ENCODE measurements at regions not wholly inside any gene's neighbourhood (a gene's known extent, or its start where the extent isn't known, plus 50 kb on each side); places are given as distances from the start of the nearest gene placed in this dataset.

DNA sequence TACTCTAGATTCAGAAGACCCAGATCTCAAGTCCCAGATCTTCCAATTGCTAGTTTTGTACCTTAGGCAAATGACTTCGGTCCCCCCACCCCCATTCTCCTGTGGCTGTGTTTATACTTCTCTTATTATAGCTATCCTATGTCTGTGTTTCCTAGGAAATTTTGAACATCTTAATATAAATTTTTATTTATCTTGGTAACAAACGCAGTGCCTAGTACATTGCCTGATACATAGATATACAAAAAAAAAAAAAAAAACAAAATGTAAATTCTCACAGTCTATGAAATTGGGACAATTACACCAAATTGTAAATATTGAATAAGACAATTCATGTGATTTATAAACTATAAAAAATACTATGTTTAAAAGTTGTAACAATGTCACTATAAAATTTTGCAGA is 84.1 kb upstream of the SLC44A3 start:
- ChIA-PET CTCF (interaction anchor here (0.6 kb wide), 1 partner anchor 213 kb away, joined by 5 read pairs; no protein-coding TSS in a partner anchor), POLR2A (no interaction called here)
- no peak for DNase-seq (ENCODE audit: extremely low spot score)
- TF ChIP-seq, protein P1, sequence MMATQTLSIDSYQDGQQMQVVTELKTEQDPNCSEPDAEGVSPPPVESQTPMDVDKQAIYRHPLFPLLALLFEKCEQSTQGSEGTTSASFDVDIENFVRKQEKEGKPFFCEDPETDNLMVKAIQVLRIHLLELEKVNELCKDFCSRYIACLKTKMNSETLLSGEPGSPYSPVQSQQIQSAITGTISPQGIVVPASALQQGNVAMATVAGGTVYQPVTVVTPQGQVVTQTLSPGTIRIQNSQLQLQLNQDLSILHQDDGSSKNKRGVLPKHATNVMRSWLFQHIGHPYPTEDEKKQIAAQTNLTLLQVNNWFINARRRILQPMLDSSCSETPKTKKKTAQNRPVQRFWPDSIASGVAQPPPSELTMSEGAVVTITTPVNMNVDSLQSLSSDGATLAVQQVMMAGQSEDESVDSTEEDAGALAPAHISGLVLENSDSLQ (IDR thresholded peaks at IDR 0.05): no peak
- TF ChIP-seq SP1 (IDR thresholded peaks at IDR 0.05) (no peak), HDGF (IDR thresholded peaks at IDR 0.05; ENCODE audit: borderline replicate concordance) (no peak), SUZ12 (IDR thresholded peaks at IDR 0.05) (no peak), TARDBP (IDR thresholded peaks at IDR 0.05) (no peak), ELF4 (IDR thresholded peaks at IDR 0.05) (no peak), ARNT (IDR thresholded peaks at IDR 0.05) (no peak), BHLHE40 (IDR thresholded peaks at IDR 0.05; ENCODE audit: borderline replicate concordance) (no peak), FOXA1 (IDR thresholded peaks at IDR 0.05) (no peak), NFRKB (IDR thresholded peaks at IDR 0.05) (no peak)

GRCh38 chr1:94734963-94735901 is 84.9 kb upstream of the SLC44A3 start:
- ChIA-PET POLR2A (no interaction called here), CTCF (no interaction called here)
- TF ChIP-seq SUZ12 (IDR thresholded peaks at IDR 0.05) (no peak), CTBP1 (IDR thresholded peaks at IDR 0.05; ENCODE audit: borderline replicate concordance) (no peak), FOXM1 (IDR thresholded peaks at IDR 0.05; ENCODE audit: borderline replicate concordance) (no peak), FOXK2 (IDR thresholded peaks at IDR 0.05) (no peak), FOXA1 (IDR thresholded peaks at IDR 0.05) (no peak), ARNT (IDR thresholded peaks at IDR 0.05) (no peak), TARDBP (IDR thresholded peaks at IDR 0.05) (no peak), ZNF384 (IDR thresholded peaks at IDR 0.05) (no peak), BHLHE40 (IDR thresholded peaks at IDR 0.05; ENCODE audit: borderline replicate concordance) (no peak), HDGF (IDR thresholded peaks at IDR 0.05; ENCODE audit: borderline replicate concordance) (no peak), ELF4 (IDR thresholded peaks at IDR 0.05) (no peak), LEF1 (IDR thresholded peaks at IDR 0.05; ENCODE audit: borderline replicate concordance) (no peak), SP1 (IDR thresholded peaks at IDR 0.05) (no peak)
- TF ChIP-seq, protein P1 (IDR thresholded peaks at IDR 0.05): no peak
- peak; percentile 46 for DNase-seq (ENCODE audit: extremely low spot score)

- DNase-seq (ENCODE audit: extremely low spot score): no peak
- TF ChIP-seq SP1 (IDR thresholded peaks at IDR 0.05) (no peak), SUZ12 (IDR thresholded peaks at IDR 0.05) (no peak), CTBP1 (IDR thresholded peaks at IDR 0.05; ENCODE audit: borderline replicate concordance) (no peak), FOXM1 (IDR thresholded peaks at IDR 0.05; ENCODE audit: borderline replicate concordance) (no peak), FOXK2 (IDR thresholded peaks at IDR 0.05) (no peak), HDGF (IDR thresholded peaks at IDR 0.05; ENCODE audit: borderline replicate concordance) (no peak)
- CTCF ChIA-PET: no interaction called here
- POLR2A ChIA-PET: no interaction called here
Observed at GRCh38 chr1:94731891-94732290, 88.3 kb upstream of the SLC44A3 start.

DNA sequence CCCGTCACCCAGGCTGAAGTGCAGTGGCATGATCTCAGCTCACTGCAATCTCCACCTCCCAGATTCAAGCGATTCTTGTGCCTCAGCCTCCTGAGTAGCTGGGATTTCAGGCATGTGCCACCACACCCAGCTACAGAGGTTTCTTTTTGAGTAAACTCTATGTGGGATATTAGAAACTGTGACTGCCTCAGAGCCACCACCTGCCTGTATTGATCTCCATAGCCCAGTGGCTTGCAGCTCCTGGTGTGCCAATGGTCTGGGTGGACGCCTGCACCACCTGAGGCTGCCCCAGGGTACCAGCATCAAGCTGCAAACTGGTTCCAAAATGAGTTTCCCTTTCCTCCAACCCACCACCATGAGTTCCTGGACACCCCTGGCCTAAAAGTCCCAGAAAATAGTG is 89.7 kb upstream of the SLC44A3 start:
- TF ChIP-seq ZNF384 (IDR thresholded peaks at IDR 0.05) (no peak), FOXK2 (IDR thresholded peaks at IDR 0.05) (no peak), TARDBP (IDR thresholded peaks at IDR 0.05) (no peak), NFRKB (IDR thresholded peaks at IDR 0.05) (no peak), ELF4 (IDR thresholded peaks at IDR 0.05) (no peak), SUZ12 (IDR thresholded peaks at IDR 0.05) (no peak), BHLHE40 (IDR thresholded peaks at IDR 0.05; ENCODE audit: borderline replicate concordance) (no peak), SP1 (IDR thresholded peaks at IDR 0.05) (no peak), HDGF (IDR thresholded peaks at IDR 0.05; ENCODE audit: borderline replicate concordance) (no peak), CTBP1 (IDR thresholded peaks at IDR 0.05; ENCODE audit: borderline replicate concordance) (no peak), FOXM1 (IDR thresholded peaks at IDR 0.05; ENCODE audit: borderline replicate concordance) (no peak), L3MBTL2 (conservative IDR thresholded peaks at IDR 0.05) (no peak), FOXA1 (IDR thresholded peaks at IDR 0.05) (no peak), LEF1 (IDR thresholded peaks at IDR 0.05; ENCODE audit: borderline replicate concordance) (no peak), ARNT (IDR thresholded peaks at IDR 0.05) (no peak)

GRCh38 chr1:94729267-94729666 is 90.9 kb upstream of the SLC44A3 start:
- TF ChIP-seq SUZ12 (IDR thresholded peaks at IDR 0.05) (no peak), FOXK2 (IDR thresholded peaks at IDR 0.05) (no peak), FOXA1 (IDR thresholded peaks at IDR 0.05) (no peak), ZNF384 (IDR thresholded peaks at IDR 0.05) (no peak), CTBP1 (IDR thresholded peaks at IDR 0.05; ENCODE audit: borderline replicate concordance) (no peak), FOXM1 (IDR thresholded peaks at IDR 0.05; ENCODE audit: borderline replicate concordance) (no peak), L3MBTL2 (conservative IDR thresholded peaks at IDR 0.05) (no peak), BHLHE40 (IDR thresholded peaks at IDR 0.05; ENCODE audit: borderline replicate concordance) (no peak), SP1 (IDR thresholded peaks at IDR 0.05) (no peak), HDGF (IDR thresholded peaks at IDR 0.05; ENCODE audit: borderline replicate concordance) (no peak), ARNT (IDR thresholded peaks at IDR 0.05) (no peak), ELF4 (IDR thresholded peaks at IDR 0.05) (no peak), NFRKB (IDR thresholded peaks at IDR 0.05) (no peak), TARDBP (IDR thresholded peaks at IDR 0.05) (no peak), LEF1 (IDR thresholded peaks at IDR 0.05; ENCODE audit: borderline replicate concordance) (no peak)
- TF ChIP-seq, protein P1 (IDR thresholded peaks at IDR 0.05): no peak
- no peak for DNase-seq (ENCODE audit: extremely low spot score)
- CTCF ChIA-PET: no interaction called here
- POLR2A ChIA-PET: no interaction called here

More for the DNA sequence above, 89.7 kb upstream of the SLC44A3 start:
- ChIA-PET CTCF (interaction anchor here (0.6 kb wide), 1 partner anchor 235 kb away, joined by 4 read pairs; no protein-coding TSS in a partner anchor), POLR2A (no interaction called here)
- DNase-seq (ENCODE audit: extremely low spot score): no peak
